ENCODE measurements at regions not wholly inside any gene's neighbourhood (a gene's known extent, or its start where the extent isn't known, plus 50 kb on each side); places are given as distances from the start of the nearest gene placed in this dataset.

- Histone ChIP-seq H3K4me1 (replicated peaks; ENCODE audit: insufficient read depth) (no peaks in the 10 kb centered on the region), H3K4me2 (no peak overlapping the region), H3K4me3 (no peak overlapping the region), H3K9me2 (ENCODE audit: insufficient read depth) (no peaks in the 10 kb centered on the region), H3K9me3 (ENCODE audit: insufficient read depth, low read depth) (no peaks in the 10 kb centered on the region), H3K27me3 (ENCODE audit: insufficient read depth, low read depth) (no peaks in the 10 kb centered on the region), H3K79me2 (ENCODE audit: low read depth) (no peaks in the 10 kb centered on the region), H3K27ac (no peak overlapping the region), H3F3A (ENCODE audit: insufficient read depth, low read depth) (no peaks in the 10 kb centered on the region), H3K36me3 (ENCODE audit: low read depth) (no peaks in the 10 kb centered on the region), H4K20me1 (ENCODE audit: insufficient read depth) (no peaks in the 10 kb centered on the region), H2AFZ (no peak overlapping the region)
- no peak for TF ChIP-seq CTCF (conservative IDR thresholded peaks at IDR 0.05)
- DNase-seq: no peak
- intact Hi-C loops (cut with micrococcal nuclease; ENCODE audit: unreplicated experiment): no loop called here
- BruUV-seq (replicated peaks): no TSS peak
- ChIA-PET POLR2A (ENCODE audit: unreplicated experiment) (no interaction called here), CTCF (no interaction called here)
Observed at GRCh38 chr9:101970609-101971008, 232.2 kb upstream of the GRIN3A start.

GRCh38 chr9:101968392-101968791, 229.9 kb upstream of the GRIN3A start:
- Histone ChIP-seq H3F3A (ENCODE audit: insufficient read depth, low read depth) (no peaks in the 10 kb centered on the region), H3K9me3 (ENCODE audit: insufficient read depth, low read depth) (no peaks in the 10 kb centered on the region), H3K36me3 (ENCODE audit: low read depth) (no peaks in the 10 kb centered on the region), H3K27me3 (ENCODE audit: insufficient read depth, low read depth) (no peaks in the 10 kb centered on the region), H3K4me3 (no peak overlapping the region), H3K27ac (no peak overlapping the region), H3K4me2 (no peak overlapping the region), H2AFZ (no peak overlapping the region), H3K9me2 (ENCODE audit: insufficient read depth) (no peaks in the 10 kb centered on the region), H4K20me1 (ENCODE audit: insufficient read depth) (no peaks in the 10 kb centered on the region), H3K79me2 (ENCODE audit: low read depth) (no peaks in the 10 kb centered on the region), H3K4me1 (replicated peaks; ENCODE audit: insufficient read depth) (no peaks in the 10 kb centered on the region)
- intact Hi-C loops (cut with micrococcal nuclease; ENCODE audit: unreplicated experiment): no loop called here
- CTCF ChIA-PET: interaction anchor here (0.6 kb wide), 2 partner anchors 42 to 47 kb away, joined by 3 to 4 read pairs; no protein-coding TSS in a partner anchor
- POLR2A ChIA-PET (ENCODE audit: unreplicated experiment): no interaction called here
- BruUV-seq (replicated peaks): no TSS peak
- no peak for DNase-seq
- no peak for TF ChIP-seq CTCF (conservative IDR thresholded peaks at IDR 0.05)
- no peak for TF ChIP-seq EZH2 (IDR thresholded peaks at IDR 0.05; ENCODE audit: low read depth)

- no TSS peak for BruUV-seq (replicated peaks)
- H3K27ac ChIP-seq: no peak overlapping the region
- H3K79me2 ChIP-seq (ENCODE audit: low read depth): no peaks in the 10 kb centered on the region
- no peak for TF ChIP-seq EZH2 (IDR thresholded peaks at IDR 0.05; ENCODE audit: low read depth)
- TF ChIP-seq CTCF (conservative IDR thresholded peaks at IDR 0.05): no peak
- no peaks in the 10 kb centered on the region for H3K9me2 ChIP-seq (ENCODE audit: insufficient read depth)
- no peak for DNase-seq
- H2AFZ ChIP-seq: no peak overlapping the region
- no peaks in the 10 kb centered on the region for H3F3A ChIP-seq (ENCODE audit: insufficient read depth, low read depth)
- intact Hi-C loops (cut with micrococcal nuclease; ENCODE audit: unreplicated experiment): no loop called here
- no peaks in the 10 kb centered on the region for H3K4me1 ChIP-seq (replicated peaks; ENCODE audit: insufficient read depth)
- no peaks in the 10 kb centered on the region for H3K27me3 ChIP-seq (ENCODE audit: insufficient read depth, low read depth)
- no peaks in the 10 kb centered on the region for H3K36me3 ChIP-seq (ENCODE audit: low read depth)
- H4K20me1 ChIP-seq (ENCODE audit: insufficient read depth): no peaks in the 10 kb centered on the region
- ChIA-PET CTCF (no interaction called here), POLR2A (ENCODE audit: unreplicated experiment) (no interaction called here)
- H3K9me3 ChIP-seq (ENCODE audit: insufficient read depth, low read depth): no peaks in the 10 kb centered on the region
- H3K4me3 ChIP-seq: no peak overlapping the region
- H3K4me2 ChIP-seq: no peak overlapping the region
Observed at GRCh38 chr9:101966691-101967090, 228.2 kb upstream of the GRIN3A start.
